HepG2 (cell line): ENCODE measurements at regions not wholly inside any gene's neighbourhood (a gene's known extent, or its start where the extent isn't known, plus 50 kb on each side); places are given as distances from the start of the nearest gene placed in this dataset.
"Not testable (repeated sequence)": the region's sequence is repeated elsewhere in the genome, so short reads cannot be mapped to it uniquely, and the experiment has no call there.

Experiments
- ATAC-seq: fragments of 200-7000 bp; cut with Tn5 transposase; 3 replicates; pipeline ENCODE4 v1.9.1; 2020; ENCODE audit warnings: mild to moderate bottlenecking, moderate library complexity
- BruUV-seq: library from RNA; stranded (reverse); fragments of 400-500 nt; replicated peaks from 2 replicates; lab custom pipeline; 2021; lab: Mats Ljungman, UMichigan
- CTCF ChIA-PET: fragments of 300-600 bp; formaldehyde crosslinking; extraction: SDS; loops from one replicate; lab custom pipeline; 2021; ENCODE audit warnings: low total read pairs, inconsistent platforms, low intra/inter-chr PET ratio; lab: Yijun Ruan, JAX
- POLR2A ChIA-PET: fragments of 350-600 bp; sonication (Branson Sonifier 250); formaldehyde crosslinking; loops from one replicate; lab custom pipeline; 2020; ENCODE audit warnings: antibody characterized with exemption, inconsistent platforms; lab: Yijun Ruan, JAX
- DNase-seq: peaks from one replicate; pipeline ENCODE4 v3.0.0-alpha.2; 2015; ENCODE audit warnings: low spot score
- FAIRE-seq: peaks from 3 replicates; lab custom pipeline; 2011; peaks lifted over from hg19 to GRCh38; lab: Jason Lieb, UNC
- H2AFZ ChIP-seq: one replicate; pipeline ENCODE4 v1.6.1; 2011; ENCODE audit warnings: low read length, inconsistent platforms
- H3K27ac ChIP-seq: fragments of 300-600 bp; 3 replicates; pipeline ENCODE4 v1.8.0; 2011; ENCODE audit warnings: mixed run types, mild to moderate bottlenecking, mixed read lengths, low read length, inconsistent platforms; ENCODE audit not compliant: insufficient read depth; ENCODE audit errors: extremely low read length
- H3K27me3 ChIP-seq, 2 experiments: fragments of 200-600 bp in 1 of 2; 2 replicates in 1 of 2; 3 replicates in 1 of 2; pipeline versions ENCODE4 v1.6.0 to v1.8.0; 2011; ENCODE audit warnings: low read length in 2 of 2, mild to moderate bottlenecking in 2 of 2, moderate library complexity in 2 of 2, inconsistent platforms in 1 of 2; ENCODE audit not compliant: insufficient read depth in 2 of 2, control insufficient read depth in 1 of 2
- H3K36me3 ChIP-seq, 2 experiments: fragments of 200-600 bp in 1 of 2; replicated peaks in 1 of 2; 2 replicates in 1 of 2; 3 replicates in 1 of 2; pipeline versions ENCODE4 v1.5.1 to v1.8.0; 2011; ENCODE audit warnings: low read length in 2 of 2, inconsistent platforms in 1 of 2; ENCODE audit not compliant: insufficient read depth in 2 of 2, control insufficient read depth in 1 of 2
- H3K4me1 ChIP-seq: 2 replicates; pipeline ENCODE4 v1.5.1; 2012; ENCODE audit warnings: low read length, inconsistent platforms; ENCODE audit not compliant: insufficient read depth
- H3K4me2 ChIP-seq: 2 replicates; pipeline ENCODE4 v1.6.0; 2011; ENCODE audit warnings: low read depth, low read length, inconsistent platforms
- H3K4me3 ChIP-seq, 3 experiments: fragments of 200-600 bp in 1 of 3; sonication (generic), shearing (Covaris generic) in 1 of 3; replicated peaks in 1 of 3; 2 replicates each; pipeline ENCODE4 v1.5.1; 2011 to 2016; ENCODE audit warnings: low read length in 3 of 3, inconsistent platforms in 2 of 3, low read depth in 2 of 3, mild to moderate bottlenecking in 2 of 3, control low read depth in 1 of 3, mixed read lengths in 1 of 3; ENCODE audit not compliant: insufficient read depth in 1 of 3
- H3K79me2 ChIP-seq: one replicate; pipeline ENCODE4 v1.6.1; 2011; ENCODE audit warnings: low read length, inconsistent platforms; ENCODE audit not compliant: insufficient read depth
- H3K9ac ChIP-seq: 2 replicates; pipeline ENCODE4 v1.6.0; 2011; ENCODE audit warnings: mild to moderate bottlenecking, low read depth, low read length, inconsistent platforms; ENCODE audit not compliant: insufficient read depth
- H3K9me3 ChIP-seq: 2 replicates; pipeline ENCODE4 v1.5.1; 2012; ENCODE audit warnings: mild to moderate bottlenecking, low read length
- H4K20me1 ChIP-seq: 2 replicates; pipeline ENCODE4 v1.6.0; 2011; ENCODE audit warnings: inconsistent platforms, mild to moderate bottlenecking, low read length, moderate library complexity; ENCODE audit not compliant: insufficient read depth
- AHR ChIP-seq: IDR thresholded peaks from 2 replicates; pipeline ENCODE4 v1.6.1; 2018; ENCODE audit warnings: missing genetic modification reagents, missing compliant biosample characterization
- ELF1 ChIP-seq: sonication (generic); formaldehyde crosslinking; IDR thresholded peaks from 2 replicates; pipeline ENCODE4 v1.4.0; 2020; ENCODE audit warnings: missing genetic modification reagents
- KDM1A ChIP-seq: IDR thresholded peaks from 2 replicates; pipeline ENCODE4 v1.6.1; 2016; ENCODE audit warnings: missing compliant biosample characterization
- MAFG ChIP-seq: sonication (generic); formaldehyde crosslinking; IDR thresholded peaks from 2 replicates; pipeline ENCODE4 v1.5.1; 2020; ENCODE audit warnings: mild to moderate bottlenecking, missing genetic modification reagents
- NR2F2 ChIP-seq: IDR thresholded peaks from 2 replicates; pipeline ENCODE4 v1.6.1; 2012; ENCODE audit warnings: low read depth, inconsistent platforms, borderline replicate concordance
- TCF7 ChIP-seq: sonication (generic); IDR thresholded peaks from 2 replicates; pipeline ENCODE4 v1.6.1; 2016; ENCODE audit warnings: antibody characterized with exemption, low read depth
- TCF7L2 ChIP-seq: IDR thresholded peaks from 2 replicates; pipeline ENCODE4 v1.6.1; 2011; ENCODE audit warnings: mild to moderate bottlenecking, low read depth, low read length, moderate library complexity
- TEAD3 ChIP-seq: optimal IDR thresholded peaks from 2 replicates; pipeline ENCODE3; 2016; ENCODE audit warnings: borderline replicate concordance
- THAP11 ChIP-seq: IDR thresholded peaks from 2 replicates; pipeline ENCODE4 v1.6.1; 2016; ENCODE audit warnings: missing biosample characterization, missing genetic modification reagents
- ZFP1 ChIP-seq: IDR thresholded peaks from 2 replicates; pipeline ENCODE4 v1.6.1; 2016
- ZNF101 ChIP-seq: sonication (generic); formaldehyde crosslinking; IDR thresholded peaks from 2 replicates; pipeline ENCODE4 v1.4.0; 2020; ENCODE audit warnings: mild to moderate bottlenecking, low read depth, missing genetic modification reagents, borderline replicate concordance
- ZNF510 ChIP-seq: sonication (generic); formaldehyde crosslinking; IDR thresholded peaks from 2 replicates; pipeline ENCODE4 v1.4.0; 2020; ENCODE audit warnings: low read depth, mild to moderate bottlenecking, missing genetic modification reagents
- ZNF556 ChIP-seq: sonication (generic); formaldehyde crosslinking; IDR thresholded peaks from 2 replicates; pipeline ENCODE4 v1.4.0; 2020; ENCODE audit warnings: mild to moderate bottlenecking, missing genetic modification reagents, borderline replicate concordance
- ZNF564 ChIP-seq: sonication (generic); formaldehyde crosslinking; IDR thresholded peaks from 2 replicates; pipeline ENCODE4 v1.8.1; 2023; ENCODE audit warnings: mild to moderate bottlenecking, missing genetic modification reagents
- ZNF839 ChIP-seq: sonication (generic); formaldehyde crosslinking; IDR thresholded peaks from 2 replicates; pipeline ENCODE4 v1.4.0; 2020; ENCODE audit warnings: missing genetic modification reagents, mild to moderate bottlenecking, borderline replicate concordance
- ZSCAN9 ChIP-seq: IDR thresholded peaks from 2 replicates; pipeline ENCODE4 v1.6.1; 2016; ENCODE audit warnings: borderline replicate concordance
- WGBS: methylation state at CpG from one replicate; pipeline ENCODE4 v1.1.6; 2017; ENCODE audit warnings: low lambda C conversion rate; 5-methylcytosine and 5-hydroxymethylcytosine counted together
- in situ Hi-C: cut with HindIII; loops from 2 replicates; pipeline ENCODE4 v1.10.0; 2017; ENCODE audit warnings: low pct_unique_long_range_greater_than_20kb; ENCODE audit not compliant: extremely low pct_ligation_motif_present
- intact Hi-C: fragments of 100-400 bp; cut with micrococcal nuclease; formaldehyde crosslinking; loops from one replicate; pipeline ENCODE4 v1.10.0; 2022; ENCODE audit not compliant: unreplicated experiment
- TF ChIP-seq, protein P1 (sequence below), 2 experiments: fragments of 450-650 bp in 1 of 2; sonication (generic) in 1 of 2; formaldehyde crosslinking; IDR thresholded peaks; 2 replicates each; pipeline versions ENCODE4 v1.5.0 to v1.8.0; 2020 to 2022; ENCODE audit warnings: mild to moderate bottlenecking in 1 of 2, missing genetic modification reagents in 1 of 2
- TF ChIP-seq, protein P2 (sequence below): sonication (generic); formaldehyde crosslinking; IDR thresholded peaks from 2 replicates; pipeline ENCODE4 v1.5.0; 2020; ENCODE audit warnings: mild to moderate bottlenecking, missing genetic modification reagents, borderline replicate concordance

DNA sequence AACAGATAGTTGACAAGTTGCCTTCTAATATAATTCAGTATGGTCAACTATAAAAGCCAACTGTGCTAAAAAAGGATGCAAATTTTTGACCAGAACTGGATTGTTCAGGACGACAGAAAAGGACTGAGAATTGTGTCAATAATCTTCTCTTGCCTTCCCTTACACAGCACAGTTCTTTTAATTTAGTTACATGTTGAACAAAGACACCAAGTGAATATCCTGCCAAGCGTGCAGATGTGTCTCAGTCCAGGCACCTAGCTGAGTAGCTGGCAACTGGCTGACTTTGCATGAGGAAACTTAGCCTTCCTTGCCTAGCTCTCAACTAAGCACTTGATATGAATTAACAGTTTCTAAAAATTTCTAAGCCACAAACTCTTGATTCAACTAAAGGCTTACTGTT lies 801.4 kb downstream of the BCL11A start:
- no peak overlapping the region for H2AFZ ChIP-seq
- in situ Hi-C loops = no loop called here
- FAIRE-seq = no peak

DNA sequence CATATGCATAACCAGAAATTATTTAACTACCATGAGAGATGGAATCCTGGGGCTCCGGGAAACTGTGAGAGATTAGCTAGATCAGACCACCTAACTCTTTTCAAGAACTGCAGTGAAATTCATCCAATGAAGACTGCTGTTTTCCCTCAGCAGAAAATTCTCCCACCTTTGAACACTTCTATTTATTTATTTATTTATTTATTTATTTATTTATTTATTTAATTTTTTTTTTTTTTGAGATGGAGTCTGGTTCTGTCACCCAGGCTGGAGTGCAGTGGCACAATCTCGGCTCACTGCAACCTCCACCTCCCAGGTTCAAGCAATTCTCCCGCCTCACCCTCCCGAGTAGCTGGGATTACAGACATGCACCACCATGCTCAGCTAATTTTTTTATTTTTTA lies 802.2 kb downstream of the BCL11A start:
- H3K27ac ChIP-seq, FAIRE-seq, POLR2A ChIA-PET, BruUV-seq, H3K4me2 ChIP-seq, intact Hi-C loops, H3K9ac ChIP-seq, H3K79me2 ChIP-seq, H3K9me3 ChIP-seq, H3K36me3 ChIP-seq, H3K4me3 ChIP-seq, H3K4me1 ChIP-seq, in situ Hi-C loops, H3K27me3 ChIP-seq, DNase-seq, H2AFZ ChIP-seq, ATAC-seq, CTCF ChIA-PET, H4K20me1 ChIP-seq: not testable (repeated sequence)
- 36% methylated on average over 4 of the region's 4 CpGs for WGBS

More for the DNA sequence above, 801.4 kb downstream of the BCL11A start:
- Histone ChIP-seq H3K9me3 (no peaks in the 10 kb centered on the region), H3K79me2 (no peaks in the 10 kb centered on the region), H3K4me2 (no peak overlapping the region), H3K9ac (no peak overlapping the region), H3K27ac (no peak overlapping the region), H3K4me1 (no peaks in the 10 kb centered on the region), H3K36me3 (no peaks in the 10 kb centered on the region), H3K27me3 (no peaks in the 10 kb centered on the region), H3K4me3 (no peak overlapping the region), H4K20me1 (no peaks in the 10 kb centered on the region)
- intact Hi-C loops = no loop called here
- 8% methylated on average over 2 of the region's 2 CpGs for WGBS
- POLR2A ChIA-PET = no interaction called here
- ATAC-seq = no peak
- CTCF ChIA-PET = no interaction called here
- TF ChIP-seq TEAD3 (CRISPR knock-in tag) = no peak
- TF ChIP-seq ZFP1 (CRISPR knock-in tag) = no peak
- no peak for TF ChIP-seq ZSCAN9 (CRISPR knock-in tag)
- TF ChIP-seq, protein P1, sequence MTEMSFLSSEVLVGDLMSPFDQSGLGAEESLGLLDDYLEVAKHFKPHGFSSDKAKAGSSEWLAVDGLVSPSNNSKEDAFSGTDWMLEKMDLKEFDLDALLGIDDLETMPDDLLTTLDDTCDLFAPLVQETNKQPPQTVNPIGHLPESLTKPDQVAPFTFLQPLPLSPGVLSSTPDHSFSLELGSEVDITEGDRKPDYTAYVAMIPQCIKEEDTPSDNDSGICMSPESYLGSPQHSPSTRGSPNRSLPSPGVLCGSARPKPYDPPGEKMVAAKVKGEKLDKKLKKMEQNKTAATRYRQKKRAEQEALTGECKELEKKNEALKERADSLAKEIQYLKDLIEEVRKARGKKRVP (CRISPR knock-in tag; IDR thresholded peaks at IDR 0.05) = no peak
- no peak for TF ChIP-seq ELF1
- TF ChIP-seq ZNF839 (CRISPR knock-in tag) = no peak
- no peak for TF ChIP-seq TCF7
- no peak for TF ChIP-seq ZNF101 (CRISPR knock-in tag)
- no peak for TF ChIP-seq MAFG (CRISPR knock-in tag)
- TF ChIP-seq TCF7L2 = no peak
- TF ChIP-seq THAP11 (CRISPR knock-in tag) = no peak
- no peak for TF ChIP-seq AHR (CRISPR knock-in tag)
- no peak for TF ChIP-seq ZNF510 (CRISPR knock-in tag)
- no peak for TF ChIP-seq KDM1A (CRISPR knock-in tag)
- TF ChIP-seq, protein P2, sequence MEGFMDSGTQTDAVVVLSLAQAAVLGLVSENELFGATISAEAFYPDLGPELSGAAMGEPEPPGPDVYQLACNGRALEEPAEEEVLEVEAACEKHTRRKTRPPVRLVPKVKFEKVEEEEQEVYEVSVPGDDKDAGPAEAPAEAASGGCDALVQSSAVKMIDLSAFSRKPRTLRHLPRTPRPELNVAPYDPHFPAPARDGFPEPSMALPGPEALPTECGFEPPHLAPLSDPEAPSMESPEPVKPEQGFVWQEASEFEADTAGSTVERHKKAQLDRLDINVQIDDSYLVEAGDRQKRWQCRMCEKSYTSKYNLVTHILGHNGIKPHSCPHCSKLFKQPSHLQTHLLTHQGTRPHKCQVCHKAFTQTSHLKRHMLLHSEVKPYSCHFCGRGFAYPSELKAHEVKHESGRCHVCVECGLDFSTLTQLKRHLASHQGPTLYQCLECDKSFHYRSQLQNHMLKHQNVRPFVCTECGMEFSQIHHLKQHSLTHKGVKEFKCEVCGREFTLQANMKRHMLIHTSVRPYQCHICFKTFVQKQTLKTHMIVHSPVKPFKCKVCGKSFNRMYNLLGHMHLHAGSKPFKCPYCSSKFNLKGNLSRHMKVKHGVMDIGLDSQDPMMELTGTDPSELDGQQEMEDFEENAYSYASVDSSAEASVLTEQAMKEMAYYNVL (CRISPR knock-in tag) = no peak
- TF ChIP-seq ZNF556 (CRISPR knock-in tag) = no peak
- no peak for TF ChIP-seq NR2F2
- TF ChIP-seq ZNF564 (CRISPR knock-in tag) = no peak
- BruUV-seq = no TSS peak
- no peak for DNase-seq
